Neutrophil (primary cell): ENCODE measurements at regions not wholly inside any gene's neighbourhood (a gene's known extent, or its start where the extent isn't known, plus 50 kb on each side); places are given as distances from the start of the nearest gene placed in this dataset.

Experiments
- H3K27ac ChIP-seq: fragments of 200-600 bp; sonication (generic); 2 replicates; pipeline ENCODE4 v1.5.1; 2016; ENCODE audit warnings: mild to moderate bottlenecking, moderate library complexity
- H3K27me3 ChIP-seq: fragments of 200-600 bp; sonication (generic); 2 replicates; pipeline ENCODE4 v1.6.0; 2016; ENCODE audit warnings: mild to moderate bottlenecking
- H3K36me3 ChIP-seq: fragments of 200-600 bp; sonication (generic); 2 replicates; pipeline ENCODE4 v1.5.1; 2017
- H3K4me1 ChIP-seq, 2 experiments: fragments of 200-600 bp in 1 of 2; sonication (generic) in 1 of 2; 1 replicate in 1 of 2; 2 replicates in 1 of 2; pipeline versions ENCODE4 v1.5.1 to v1.6.1; 2013 to 2016; ENCODE audit warnings: low read depth in 1 of 2, low read length in 1 of 2, mild to moderate bottlenecking in 1 of 2, moderate library complexity in 1 of 2; ENCODE audit not compliant: control insufficient read depth in 1 of 2, insufficient read depth in 1 of 2
- H3K4me3 ChIP-seq, 2 experiments: fragments of 200-600 bp in 1 of 2; sonication (generic) in 1 of 2; 1 replicate in 1 of 2; 2 replicates in 1 of 2; pipeline ENCODE4 v1.5.1; 2013 to 2016; ENCODE audit warnings: low read depth in 1 of 2, low read length in 1 of 2, mild to moderate bottlenecking in 1 of 2, moderate library complexity in 1 of 2
- H3K9me3 ChIP-seq: fragments of 200-600 bp; sonication (generic); 2 replicates; pipeline ENCODE4 v1.5.1; 2016
- CTCF ChIP-seq: fragments of 200-600 bp; sonication (generic); IDR thresholded peaks from 2 replicates; pipeline ENCODE4 v1.5.1; 2016; ENCODE audit warnings: antibody characterized with exemption

- H3K36me3 ChIP-seq = no peaks in the 10 kb centered on the region
- TF ChIP-seq CTCF = no peak
- H3K4me3 ChIP-seq = no peak overlapping the region
- peaks cover 32% of the 10 kb centered on the region for H3K27me3 ChIP-seq
- H3K9me3 ChIP-seq = no peaks in the 10 kb centered on the region
- no peaks in the 10 kb centered on the region for H3K4me1 ChIP-seq
- H3K27ac ChIP-seq = no peak overlapping the region
Observed at GRCh38 chr11:115627666-115628460, 123.6 kb upstream of the CADM1 start.

- Histone ChIP-seq H3K9me3 (no peaks in the 10 kb centered on the region), H3K36me3 (no peaks in the 10 kb centered on the region), H3K27me3 (peaks cover 39% of the 10 kb centered on the region), H3K4me1 (no peaks in the 10 kb centered on the region), H3K27ac (no peak overlapping the region), H3K4me3 (no peak overlapping the region)
- no peak for TF ChIP-seq CTCF
Observed at GRCh38 chr11:115627071-115627470, 122.9 kb upstream of the CADM1 start.

GRCh38 chr11:115626414-115626813 lies 122.2 kb upstream of the CADM1 start:
- Histone ChIP-seq H3K27ac (no peak overlapping the region), H3K27me3 (peaks cover 40% of the 10 kb centered on the region), H3K4me3 (no peak overlapping the region), H3K4me1 (no peaks in the 10 kb centered on the region), H3K9me3 (no peaks in the 10 kb centered on the region), H3K36me3 (no peaks in the 10 kb centered on the region)
- no peak for TF ChIP-seq CTCF

GRCh38 chr11:115625502-115625901 lies 121.3 kb upstream of the CADM1 start:
- Histone ChIP-seq H3K4me3 (no peak overlapping the region), H3K4me1 (no peaks in the 10 kb centered on the region), H3K9me3 (no peaks in the 10 kb centered on the region), H3K36me3 (no peaks in the 10 kb centered on the region), H3K27ac (no peak overlapping the region), H3K27me3 (peaks cover 35% of the 10 kb centered on the region)
- no peak for TF ChIP-seq CTCF

- no peaks in the 10 kb centered on the region for H3K4me1 ChIP-seq
- no peaks in the 10 kb centered on the region for H3K9me3 ChIP-seq
- no peak overlapping the region for H3K27ac ChIP-seq
- peaks cover 30% of the 10 kb centered on the region for H3K27me3 ChIP-seq
- H3K36me3 ChIP-seq = no peaks in the 10 kb centered on the region
- no peak overlapping the region for H3K4me3 ChIP-seq
- no peak for TF ChIP-seq CTCF
Observed at GRCh38 chr11:115624065-115624464, 119.8 kb upstream of the CADM1 start.
